ENCODE measurements at regions not wholly inside any gene's neighbourhood (a gene's known extent, or its start where the extent isn't known, plus 50 kb on each side); places are given as distances from the start of the nearest gene placed in this dataset.

DNA sequence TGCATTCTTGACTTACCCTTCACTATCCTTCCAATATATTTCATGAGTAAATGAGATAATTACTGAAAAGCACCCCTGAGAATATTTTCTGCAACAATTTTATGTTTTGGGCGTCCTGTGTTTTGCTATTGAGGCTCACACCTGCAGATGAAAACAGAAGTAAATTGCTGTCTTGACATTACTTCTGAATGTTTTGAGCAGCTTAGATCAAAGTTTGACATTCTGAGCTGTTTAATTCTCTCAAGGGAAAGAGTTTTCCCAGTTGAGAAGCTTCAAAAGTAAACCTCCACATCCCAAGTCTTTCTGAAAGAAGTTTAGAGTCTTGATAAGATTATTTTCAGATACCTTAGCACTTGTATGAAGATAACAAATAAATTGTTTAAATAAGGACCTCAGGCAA, 1667.2 kb upstream of the SLC10A2 start:
- Histone ChIP-seq H3K36me3 (ENCODE audit: low read depth) (no peaks in the 10 kb centered on the region), H3K27me3 (ENCODE audit: insufficient read depth, poor library complexity, severe bottlenecking) (no peaks in the 10 kb centered on the region), H3K4me3 (ENCODE audit: severe bottlenecking) (no peak overlapping the region), H3K27ac (ENCODE audit: poor library complexity, severe bottlenecking) (no peak overlapping the region), H3K9me3 (ENCODE audit: severe bottlenecking) (no peaks in the 10 kb centered on the region), H3K4me1 (ENCODE audit: insufficient read depth, poor library complexity, severe bottlenecking) (no peaks in the 10 kb centered on the region)
- no peak for ATAC-seq (ENCODE audit: low read depth)
- no peak for DNase-seq (ENCODE audit: low spot score)
- TF ChIP-seq CTCF (IDR thresholded peaks at IDR 0.05; ENCODE audit: poor library complexity, severe bottlenecking): no peak

DNA sequence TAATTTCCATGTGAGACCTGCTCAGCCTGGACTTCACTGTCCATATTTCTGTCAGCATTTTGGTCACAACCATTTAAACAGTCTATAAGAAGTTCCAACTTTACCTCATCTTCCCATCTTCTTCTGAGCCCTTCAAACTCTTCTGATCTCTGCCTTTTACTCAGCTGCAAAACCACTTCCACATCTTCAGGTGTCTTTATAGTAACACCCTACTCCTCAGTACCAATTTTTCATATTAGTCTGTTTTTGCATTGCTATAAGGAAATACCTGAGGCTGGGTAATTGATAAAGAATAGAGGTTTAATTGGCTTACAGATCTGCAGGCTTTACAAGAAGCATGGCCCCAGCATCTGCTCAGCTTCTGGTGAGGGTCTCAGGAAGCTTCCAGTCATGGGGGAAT, 1648.9 kb upstream of the SLC10A2 start:
- DNase-seq (ENCODE audit: low spot score) (no peak), ATAC-seq (ENCODE audit: low read depth) (no peak)
- Histone ChIP-seq H3K27ac (ENCODE audit: poor library complexity, severe bottlenecking) (no peak overlapping the region), H3K4me1 (ENCODE audit: insufficient read depth, poor library complexity, severe bottlenecking) (no peaks in the 10 kb centered on the region), H3K36me3 (ENCODE audit: low read depth) (no peaks in the 10 kb centered on the region), H3K27me3 (ENCODE audit: insufficient read depth, poor library complexity, severe bottlenecking) (no peaks in the 10 kb centered on the region), H3K9me3 (ENCODE audit: severe bottlenecking) (no peaks in the 10 kb centered on the region), H3K4me3 (ENCODE audit: severe bottlenecking) (no peak overlapping the region)
- no peak for TF ChIP-seq CTCF (IDR thresholded peaks at IDR 0.05; ENCODE audit: poor library complexity, severe bottlenecking)

- ATAC-seq (ENCODE audit: low read depth) (no peak), DNase-seq (ENCODE audit: low spot score) (no peak)
- no peaks in the 10 kb centered on the region for H3K9me3 ChIP-seq (ENCODE audit: severe bottlenecking)
These were observed 1639.0 kb upstream of the SLC10A2 start for GRCh38 chr13:104705031-104705750.

DNA sequence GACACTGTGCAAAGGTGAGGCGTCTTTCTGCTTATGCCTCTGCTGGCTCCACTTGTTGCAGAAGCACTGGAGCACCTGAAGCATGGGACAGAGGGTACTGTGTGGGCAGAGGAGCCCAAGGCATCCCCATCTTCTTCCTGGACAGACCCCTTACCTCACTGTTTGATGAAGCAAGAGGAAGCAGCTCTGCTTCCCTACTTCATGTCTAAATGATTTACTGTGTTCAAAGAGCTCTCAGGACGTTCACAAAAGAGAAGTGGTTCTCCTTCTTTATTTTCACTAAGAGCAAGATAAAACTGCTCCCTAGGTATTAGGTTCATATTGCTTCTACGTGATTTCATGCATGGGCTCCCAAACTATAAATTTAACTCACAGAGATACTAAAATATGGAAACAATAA, 1635.4 kb upstream of the SLC10A2 start:
- Histone ChIP-seq H3K36me3 (ENCODE audit: low read depth) (no peaks in the 10 kb centered on the region), H3K4me3 (ENCODE audit: severe bottlenecking) (no peak overlapping the region), H3K9me3 (ENCODE audit: severe bottlenecking) (no peaks in the 10 kb centered on the region), H3K27ac (ENCODE audit: poor library complexity, severe bottlenecking) (no peak overlapping the region), H3K4me1 (ENCODE audit: insufficient read depth, poor library complexity, severe bottlenecking) (no peaks in the 10 kb centered on the region), H3K27me3 (ENCODE audit: insufficient read depth, poor library complexity, severe bottlenecking) (no peaks in the 10 kb centered on the region)
- DNase-seq (ENCODE audit: low spot score) (no peak), ATAC-seq (ENCODE audit: low read depth) (no peak)
- no peak for TF ChIP-seq CTCF (IDR thresholded peaks at IDR 0.05; ENCODE audit: poor library complexity, severe bottlenecking)

More at GRCh38 chr13:104705031-104705750, 1639.0 kb upstream of the SLC10A2 start:
- no peak overlapping the region for H3K27ac ChIP-seq (ENCODE audit: poor library complexity, severe bottlenecking)
- TF ChIP-seq CTCF (IDR thresholded peaks at IDR 0.05; ENCODE audit: poor library complexity, severe bottlenecking): no peak
- no peaks in the 10 kb centered on the region for H3K36me3 ChIP-seq (ENCODE audit: low read depth)
- H3K4me3 ChIP-seq (ENCODE audit: severe bottlenecking): no peak overlapping the region
- H3K27me3 ChIP-seq (ENCODE audit: insufficient read depth, poor library complexity, severe bottlenecking): no peaks in the 10 kb centered on the region
- no peaks in the 10 kb centered on the region for H3K4me1 ChIP-seq (ENCODE audit: insufficient read depth, poor library complexity, severe bottlenecking)

DNA sequence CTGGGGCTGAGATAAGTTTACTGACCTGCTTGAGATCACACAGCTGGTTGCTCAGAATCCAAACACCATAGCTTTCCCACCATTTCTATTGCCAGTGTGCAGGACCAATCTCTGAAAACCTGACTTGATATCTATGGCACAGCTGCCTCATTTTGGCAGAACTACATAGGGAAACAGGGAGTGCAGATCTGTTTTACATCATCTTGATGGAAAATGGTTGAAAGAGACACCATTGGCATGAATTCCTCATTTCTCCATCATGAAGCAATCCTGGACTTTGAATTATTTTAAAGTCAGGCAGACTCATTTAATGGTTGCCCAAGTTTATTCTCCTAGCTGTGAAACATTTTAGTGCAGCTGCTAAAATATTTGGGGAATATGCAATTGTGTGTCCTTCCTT, 1628.2 kb upstream of the SLC10A2 start:
- H3K4me1 ChIP-seq (ENCODE audit: insufficient read depth, poor library complexity, severe bottlenecking): no peaks in the 10 kb centered on the region
- no peak overlapping the region for H3K27ac ChIP-seq (ENCODE audit: poor library complexity, severe bottlenecking)
- TF ChIP-seq CTCF (IDR thresholded peaks at IDR 0.05; ENCODE audit: poor library complexity, severe bottlenecking): no peak
- ATAC-seq (ENCODE audit: low read depth) (no peak), DNase-seq (ENCODE audit: low spot score) (no peak)
- H3K4me3 ChIP-seq (ENCODE audit: severe bottlenecking): no peak overlapping the region
- no peaks in the 10 kb centered on the region for H3K9me3 ChIP-seq (ENCODE audit: severe bottlenecking)
- no peaks in the 10 kb centered on the region for H3K27me3 ChIP-seq (ENCODE audit: insufficient read depth, poor library complexity, severe bottlenecking)
- H3K36me3 ChIP-seq (ENCODE audit: low read depth): no peaks in the 10 kb centered on the region

All from RWPE2 (cell line).